Activated T-helper 1 cell treated with Interleukin-2 at 50 U/mL for 16 hours (primary cell): ENCODE measurements at regions not wholly inside any gene's neighbourhood (a gene's known extent, or its start where the extent isn't known, plus 50 kb on each side); places are given as distances from the start of the nearest gene placed in this dataset.

Experiments used
- DNase-seq: peaks from one replicate; pipeline ENCODE4 v3.0.0-alpha.2; 2020; ENCODE audit warnings: low read depth

DNA sequence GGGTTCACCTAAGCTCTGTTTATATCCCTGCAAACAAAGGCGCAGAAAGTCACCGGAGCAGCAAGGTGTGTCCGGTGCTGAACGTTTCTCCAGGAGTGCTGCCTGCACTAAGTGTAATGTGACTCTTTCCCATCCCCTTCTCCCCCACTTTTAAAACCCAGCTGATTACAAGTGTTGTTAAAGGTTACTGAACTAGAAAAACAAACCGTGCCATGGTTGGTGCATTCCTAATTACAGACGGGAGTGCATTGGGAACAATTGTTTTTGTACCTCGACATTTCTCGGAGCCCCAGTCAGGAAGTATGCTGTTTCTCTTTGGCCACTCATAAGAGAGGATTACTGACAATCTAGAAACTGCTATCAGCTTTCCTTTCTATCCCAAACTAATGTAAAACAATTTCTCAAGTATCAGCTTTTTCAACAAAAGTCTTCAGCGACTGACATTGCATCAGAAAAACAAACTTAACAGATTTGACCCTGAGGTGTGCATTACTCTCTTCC is 441.0 kb upstream of the SALL1 start:
- no peak for DNase-seq

DNA sequence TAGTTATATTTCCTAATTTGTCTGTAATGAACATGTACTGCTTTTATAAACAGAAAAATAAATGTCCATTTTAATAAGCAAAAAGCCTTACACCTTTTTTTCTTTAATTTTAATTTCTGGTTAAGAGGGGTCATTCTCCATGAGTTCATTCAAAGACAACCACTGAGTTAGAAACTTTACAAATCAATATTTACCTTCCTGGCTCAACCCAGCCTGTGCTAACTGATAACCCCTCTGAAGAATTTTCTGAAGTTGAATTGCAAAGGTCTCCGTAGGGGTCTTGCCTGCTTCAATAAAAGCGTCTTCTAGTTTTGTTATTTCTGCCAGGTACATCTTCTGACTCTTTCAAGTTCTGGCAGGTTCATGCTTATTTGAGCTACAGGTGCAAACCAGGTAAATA is 440.4 kb upstream of the SALL1 start:
- DNase-seq = no peak

DNA sequence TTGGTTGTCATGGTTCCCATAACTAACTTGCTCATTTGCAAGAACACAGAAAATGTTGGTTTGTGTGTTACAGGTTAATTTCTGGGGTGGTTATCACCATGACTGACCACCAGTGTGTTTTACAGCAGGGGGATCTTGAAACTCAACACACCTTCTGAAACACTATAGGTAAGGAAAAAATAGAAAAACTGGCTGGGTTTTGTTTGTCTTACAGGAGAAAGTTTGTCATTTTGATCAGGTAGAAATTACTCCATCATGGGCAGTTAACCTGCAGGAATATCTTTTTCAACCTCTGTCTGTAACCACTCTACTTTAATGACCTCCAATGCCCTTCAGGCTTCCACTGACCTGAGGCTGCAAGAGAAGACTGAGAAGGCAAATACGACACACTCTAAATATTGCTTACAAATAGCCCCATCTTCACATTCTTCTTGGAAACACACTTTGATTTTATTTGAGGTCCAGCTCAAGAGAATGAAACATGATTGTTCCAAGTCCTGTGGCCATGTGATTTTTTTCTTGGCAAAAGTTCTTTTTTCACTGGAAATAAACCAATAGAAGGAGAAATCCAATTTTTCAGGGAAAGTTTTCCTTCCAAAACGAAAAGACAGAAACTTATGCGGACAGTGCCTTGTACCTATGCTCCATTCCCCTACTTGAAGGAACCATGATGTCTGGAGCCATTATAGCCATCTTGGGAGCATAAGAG is 428.7 kb upstream of the SALL1 start:
- no peak for DNase-seq

DNA sequence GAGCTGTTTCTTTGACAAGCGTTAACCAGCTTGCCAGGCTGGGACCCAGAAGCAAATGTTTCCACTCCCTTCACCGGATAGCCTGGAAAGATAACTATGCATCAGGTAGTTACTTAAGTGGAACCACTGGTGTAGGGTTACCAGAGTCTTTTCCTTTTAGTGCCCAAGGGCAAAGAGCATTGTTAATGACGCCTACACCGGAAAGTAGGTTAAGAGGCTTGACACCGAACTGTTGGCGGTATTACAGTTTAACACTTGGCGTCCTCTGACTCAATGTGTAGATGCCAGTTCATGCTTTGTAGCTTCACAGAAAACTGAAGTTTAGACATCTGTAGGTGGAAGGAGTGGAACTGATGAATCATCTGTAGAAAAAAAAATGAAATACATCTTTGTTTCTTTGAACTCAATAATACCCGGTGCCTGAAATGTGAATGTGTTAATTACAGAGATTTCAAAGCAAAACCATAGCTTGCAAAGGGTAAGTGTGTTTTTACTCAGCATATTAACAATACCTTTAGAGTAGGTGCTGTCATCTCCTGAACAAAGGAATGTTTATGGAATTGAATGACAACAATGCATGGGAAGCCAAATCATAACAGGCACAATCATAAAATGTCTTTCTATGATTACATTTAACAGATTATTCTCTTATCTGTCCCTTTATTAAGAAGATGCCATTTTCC is 426.7 kb upstream of the SALL1 start:
- DNase-seq = no peak

DNA sequence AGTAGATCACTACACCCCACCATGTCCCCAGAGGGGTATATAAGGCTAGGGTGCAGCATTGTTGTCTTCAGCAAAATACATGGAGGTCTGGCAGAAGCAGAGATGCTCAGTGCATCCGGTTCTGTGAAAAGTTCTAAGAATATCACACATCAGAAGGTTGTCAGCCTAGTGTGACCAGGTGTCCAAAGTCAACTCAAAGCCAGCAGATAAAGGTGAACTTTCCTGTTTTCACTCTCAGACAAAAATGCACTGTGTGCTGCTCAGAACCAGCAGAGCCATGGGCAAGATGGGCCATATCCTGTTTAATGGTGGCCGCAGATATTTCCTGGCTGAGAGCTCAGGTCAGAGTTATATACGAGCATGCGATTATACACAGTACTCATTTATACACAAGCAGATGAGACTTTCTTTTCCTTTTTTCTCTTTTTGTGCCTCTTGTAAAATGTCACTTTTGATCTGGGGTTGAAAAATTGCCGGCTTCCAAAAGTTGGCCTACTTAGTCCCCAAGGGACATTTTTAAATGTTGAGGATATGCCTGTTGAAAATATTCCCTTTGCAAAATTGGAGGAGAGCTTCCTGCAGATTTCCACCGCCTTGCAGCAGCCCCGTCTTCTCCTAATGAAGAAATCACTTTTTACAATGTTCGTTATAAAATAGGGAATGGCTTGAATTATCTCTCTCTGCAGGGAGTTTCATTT is 425.6 kb upstream of the SALL1 start:
- no peak for DNase-seq

DNA sequence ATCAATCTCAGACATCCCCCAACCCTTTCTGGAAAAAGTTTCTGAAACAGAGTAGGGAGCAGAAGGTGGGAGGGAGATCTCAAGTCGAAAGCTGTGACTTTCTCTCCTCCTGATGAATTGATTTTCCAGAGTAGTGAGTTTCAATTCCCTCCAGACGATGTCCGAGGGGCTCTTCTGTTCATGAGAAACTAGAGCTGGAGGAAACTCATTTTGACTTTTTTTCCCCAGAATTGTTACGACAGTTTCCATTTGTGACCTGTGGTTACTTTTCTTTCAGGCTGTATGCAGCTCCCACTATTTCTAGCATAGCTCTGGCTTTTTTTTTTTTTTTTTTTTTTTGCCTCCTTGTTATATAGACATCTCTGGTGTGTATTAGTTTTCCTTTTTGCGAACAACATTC is 422.1 kb upstream of the SALL1 start:
- no peak for DNase-seq

DNA sequence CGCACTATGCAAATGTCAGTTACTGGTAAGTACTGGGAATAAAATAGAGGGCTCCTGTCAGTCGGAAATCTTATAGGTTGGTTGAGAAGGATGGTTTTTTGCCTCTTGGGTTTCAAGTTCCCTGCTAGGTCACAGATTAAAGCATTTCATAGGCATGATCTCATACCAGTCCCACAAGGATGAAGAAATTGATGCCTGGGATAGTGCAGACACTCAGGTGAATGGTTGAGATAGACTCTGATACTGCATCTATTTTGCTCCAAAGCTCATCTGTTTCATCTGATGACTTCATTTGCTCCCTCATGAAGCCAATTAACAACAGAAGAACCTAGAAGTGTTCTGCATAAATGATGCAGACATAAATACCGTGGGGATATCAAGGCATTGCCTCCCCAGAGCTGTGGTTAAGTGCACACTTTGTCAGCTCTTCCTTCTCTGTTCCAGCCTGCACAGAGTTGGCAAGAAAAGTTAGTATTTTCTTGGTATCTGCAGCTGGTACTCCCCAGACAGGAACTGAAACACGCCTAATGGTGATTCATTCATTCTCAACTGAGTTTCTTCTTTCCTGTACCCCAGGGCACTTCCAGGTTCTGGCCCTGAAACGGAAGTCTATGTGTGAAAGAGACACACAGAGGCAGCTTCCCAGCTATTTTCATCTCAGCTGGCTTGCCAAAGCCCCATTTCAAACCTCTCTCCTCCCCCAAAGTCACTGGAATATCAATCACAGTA is 418.3 kb upstream of the SALL1 start:
- no peak for DNase-seq

DNA sequence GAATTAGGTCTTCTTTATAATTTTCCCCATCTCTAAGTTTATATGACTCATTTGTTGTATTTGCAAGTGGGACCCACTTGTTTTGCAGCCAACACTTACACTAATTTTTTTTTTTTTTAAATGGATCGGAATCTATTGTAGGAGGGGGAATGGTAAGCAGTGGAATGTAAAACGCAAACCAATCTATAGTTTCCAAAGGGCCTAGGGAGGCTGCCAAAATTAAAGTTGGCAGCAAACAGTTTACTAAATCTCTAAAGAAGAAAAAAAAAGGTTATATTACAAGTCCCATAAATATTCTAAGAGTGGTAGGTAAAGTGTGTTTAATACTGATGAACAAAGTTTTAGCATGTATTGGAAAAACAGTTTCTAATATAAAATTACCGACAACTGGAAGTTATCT is 416.8 kb upstream of the SALL1 start:
- DNase-seq = no peak

DNA sequence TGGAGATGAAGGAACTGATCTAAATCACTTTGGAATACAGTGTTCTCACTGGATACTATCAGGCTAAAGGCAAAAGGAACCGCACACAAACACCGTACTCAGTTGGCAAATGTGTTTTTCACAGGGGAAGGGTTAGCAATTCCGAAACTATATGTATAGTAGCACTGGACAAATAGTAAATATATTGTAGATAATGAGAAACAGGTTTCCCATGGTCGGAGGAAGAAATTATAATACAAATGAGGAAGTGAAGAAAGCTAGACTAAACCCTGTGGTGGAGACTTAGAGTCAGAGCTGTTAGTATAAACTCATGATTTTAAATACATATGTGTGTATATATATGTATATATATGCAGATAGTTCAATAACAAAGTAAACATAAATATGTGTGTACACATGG is 414.1 kb upstream of the SALL1 start:
- no peak for DNase-seq

DNA sequence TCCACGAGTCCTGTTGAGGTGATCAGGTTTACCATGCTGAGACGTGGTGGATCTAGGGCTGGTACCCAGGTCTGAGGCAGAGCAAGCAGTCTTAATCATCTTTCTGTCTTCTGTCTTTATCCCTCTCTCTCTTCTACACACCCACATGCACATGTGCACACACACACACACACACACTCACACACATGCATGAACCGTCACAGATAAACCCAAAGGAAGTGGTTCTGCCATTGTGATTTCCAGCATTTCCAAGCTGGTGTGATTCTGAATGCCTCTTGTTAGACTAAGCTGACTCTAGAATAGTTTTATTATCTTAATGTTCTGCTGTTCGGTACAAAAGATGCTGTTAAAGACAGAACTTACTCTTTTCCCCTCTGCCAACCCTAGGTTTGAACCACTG is 411.8 kb upstream of the SALL1 start:
- no peak for DNase-seq

DNA sequence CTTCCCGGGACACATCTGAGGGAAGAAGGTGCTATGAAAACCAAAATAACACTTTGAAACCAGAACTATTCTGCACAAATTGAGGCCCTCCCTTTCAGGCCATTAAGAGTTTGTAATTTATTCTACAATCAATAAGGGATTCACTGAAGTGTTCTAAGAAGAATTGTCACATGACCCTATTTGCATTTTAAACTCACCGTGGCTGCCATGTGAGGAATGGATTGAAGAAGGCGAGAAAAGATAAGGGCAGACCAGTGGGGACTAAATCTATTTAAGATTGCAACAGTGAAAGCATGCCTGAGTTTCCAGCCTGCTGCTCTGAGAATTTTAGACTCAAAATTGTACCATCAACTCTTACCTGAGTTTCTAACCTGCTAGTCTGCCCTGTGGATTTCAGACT is 408.8 kb upstream of the SALL1 start:
- DNase-seq = no peak

DNA sequence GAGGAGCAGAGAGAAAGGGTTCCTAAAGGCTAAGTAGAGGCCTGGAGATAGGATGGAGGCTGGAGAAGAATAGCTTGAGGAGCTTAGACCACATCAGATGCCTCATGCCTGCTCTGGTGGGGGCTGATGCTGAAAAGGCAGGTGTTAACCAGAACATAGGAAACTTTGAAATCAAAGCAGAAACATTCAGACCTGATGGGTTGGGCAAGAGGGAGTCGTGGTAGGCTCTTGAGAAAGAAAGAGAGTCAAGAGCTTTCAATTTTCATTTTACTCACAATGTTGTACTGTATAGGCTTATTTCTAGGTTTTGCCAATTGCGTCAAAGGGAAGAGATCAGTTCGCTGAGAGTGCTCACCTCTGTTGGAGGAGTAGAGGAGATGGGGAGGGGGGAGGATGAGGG is 406.6 kb upstream of the SALL1 start:
- DNase-seq = no peak

DNA sequence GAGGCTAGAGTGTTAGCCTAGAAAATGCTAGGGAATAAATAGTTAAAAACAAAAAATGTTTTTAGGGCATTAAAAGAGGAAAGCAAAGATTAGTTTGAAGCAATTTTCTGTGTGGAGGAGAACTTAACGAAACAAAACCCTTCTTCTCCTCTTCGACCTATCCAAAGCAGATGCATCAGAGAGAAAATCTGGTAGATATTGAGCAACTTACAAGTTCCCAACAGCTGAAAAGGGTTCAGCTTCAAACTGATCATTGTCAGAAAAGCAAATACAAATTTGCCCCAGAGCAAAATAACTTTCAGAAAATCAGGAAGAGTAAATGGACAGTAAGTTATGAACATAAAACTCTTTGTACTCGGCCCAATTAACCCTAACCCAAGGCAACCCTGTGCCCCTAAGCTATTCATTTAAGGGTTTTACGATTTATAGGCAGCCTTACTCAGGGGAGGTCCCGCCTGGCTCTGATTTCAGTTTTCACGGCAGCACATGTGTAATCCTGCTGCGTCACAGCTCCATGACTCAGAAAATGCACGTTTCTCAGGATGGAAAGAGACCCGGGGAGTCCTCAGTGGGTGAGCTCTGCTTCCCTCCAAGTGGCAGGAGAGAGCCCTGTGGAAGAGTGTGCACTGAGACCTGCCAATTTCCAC is 405.7 kb upstream of the SALL1 start:
- DNase-seq = no peak

DNA sequence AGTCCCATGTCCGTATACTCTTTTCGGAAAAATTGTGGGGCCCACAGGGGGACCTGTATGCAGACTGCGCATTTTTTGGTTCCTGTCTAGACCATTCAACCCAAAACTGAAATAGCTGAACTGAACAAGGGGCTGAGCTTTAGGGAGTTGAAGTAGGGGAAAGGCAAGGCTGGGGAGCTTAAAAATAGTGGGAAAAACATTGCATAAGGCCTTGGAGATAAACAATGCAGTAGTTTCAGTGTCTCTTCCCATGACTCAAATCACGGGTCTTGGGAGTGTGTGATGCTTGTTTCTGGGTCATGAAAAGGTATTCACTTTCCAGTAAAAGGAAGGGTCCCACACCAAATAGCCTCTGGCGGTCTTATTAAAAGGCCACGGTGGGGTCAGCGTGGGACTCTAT is 402.8 kb upstream of the SALL1 start:
- DNase-seq = no peak

DNA sequence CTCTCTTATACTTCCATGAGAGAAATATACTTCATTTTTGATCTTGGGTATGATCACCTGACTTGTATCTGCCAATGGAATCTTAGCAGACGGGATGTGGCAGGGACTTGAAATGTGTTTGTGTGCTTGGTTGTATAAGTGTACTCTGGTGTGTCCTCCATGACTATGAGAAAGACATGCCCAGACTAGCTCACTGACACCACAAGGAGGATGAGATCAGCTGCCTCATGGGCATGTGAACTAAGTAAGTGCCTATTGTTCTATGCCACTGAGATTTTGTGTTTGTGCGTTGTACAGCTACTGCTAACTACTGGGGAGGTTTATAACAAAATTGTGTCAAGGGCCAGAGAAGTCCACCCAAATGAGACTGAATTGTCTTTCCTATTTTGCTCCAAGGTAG is 402.2 kb upstream of the SALL1 start:
- DNase-seq = no peak

DNA sequence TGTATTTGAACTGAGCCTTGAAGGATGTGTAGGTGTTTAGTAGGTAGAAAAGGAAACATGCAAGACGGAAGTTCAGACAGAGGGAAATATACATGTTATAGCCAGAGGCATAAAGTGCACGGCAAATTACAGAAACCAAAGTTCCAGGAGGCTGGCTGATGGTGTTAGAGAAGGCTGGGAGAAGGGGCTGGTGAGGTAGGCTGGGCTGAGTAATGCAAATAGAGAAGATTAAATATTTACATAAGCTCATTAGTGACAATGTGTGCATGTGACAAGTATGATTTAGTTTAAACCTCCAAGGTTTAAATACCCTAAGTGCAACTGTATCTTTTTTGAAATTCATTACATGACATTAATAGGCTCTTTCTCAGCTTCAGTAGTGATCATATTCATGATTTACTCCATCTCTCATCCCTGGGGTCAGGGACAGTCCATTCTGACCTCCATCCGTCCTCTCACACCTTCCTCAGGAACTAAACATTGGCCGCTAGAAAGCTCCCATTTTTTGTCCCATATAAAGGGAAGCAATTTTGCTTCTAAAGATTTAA is 399.8 kb upstream of the SALL1 start:
- DNase-seq = no peak

DNA sequence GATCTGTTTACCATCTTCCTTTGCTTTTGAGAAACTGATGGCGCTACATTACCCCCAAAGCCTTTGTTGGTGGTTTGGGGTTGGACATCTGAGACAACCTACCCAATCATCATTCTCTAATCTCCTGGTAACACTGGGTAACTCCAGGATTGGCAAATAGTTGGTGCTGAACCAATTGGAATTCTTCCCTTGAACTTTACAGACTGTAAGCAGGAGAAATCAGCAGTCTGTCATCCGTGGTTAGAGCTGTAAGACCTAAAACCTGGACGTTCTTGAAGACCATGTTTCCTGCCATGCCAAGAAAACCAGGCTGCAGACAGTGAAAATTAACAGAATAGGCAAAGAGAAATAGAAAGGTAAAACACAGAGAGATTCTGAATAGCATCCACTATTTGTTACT is 398.8 kb upstream of the SALL1 start:
- no peak for DNase-seq

DNA sequence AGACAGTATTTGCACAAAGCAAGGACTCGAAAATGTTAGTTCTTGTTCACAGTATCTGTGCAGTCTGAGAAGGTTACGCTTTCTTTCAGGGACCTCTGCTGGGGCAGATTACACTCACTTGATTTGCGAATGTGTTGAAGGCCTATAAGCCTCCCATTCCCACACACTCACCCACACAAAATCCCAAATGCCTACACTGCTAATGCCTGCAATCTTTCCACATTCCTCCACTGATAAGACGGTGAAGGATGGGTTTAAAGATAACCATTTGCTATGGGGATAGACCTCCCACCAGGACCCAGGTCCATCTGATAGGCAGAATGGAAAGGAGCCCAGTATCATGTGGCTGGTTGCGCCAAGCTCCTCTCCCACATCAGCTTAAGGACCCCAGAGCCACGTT is 394.9 kb upstream of the SALL1 start:
- DNase-seq = no peak

DNA sequence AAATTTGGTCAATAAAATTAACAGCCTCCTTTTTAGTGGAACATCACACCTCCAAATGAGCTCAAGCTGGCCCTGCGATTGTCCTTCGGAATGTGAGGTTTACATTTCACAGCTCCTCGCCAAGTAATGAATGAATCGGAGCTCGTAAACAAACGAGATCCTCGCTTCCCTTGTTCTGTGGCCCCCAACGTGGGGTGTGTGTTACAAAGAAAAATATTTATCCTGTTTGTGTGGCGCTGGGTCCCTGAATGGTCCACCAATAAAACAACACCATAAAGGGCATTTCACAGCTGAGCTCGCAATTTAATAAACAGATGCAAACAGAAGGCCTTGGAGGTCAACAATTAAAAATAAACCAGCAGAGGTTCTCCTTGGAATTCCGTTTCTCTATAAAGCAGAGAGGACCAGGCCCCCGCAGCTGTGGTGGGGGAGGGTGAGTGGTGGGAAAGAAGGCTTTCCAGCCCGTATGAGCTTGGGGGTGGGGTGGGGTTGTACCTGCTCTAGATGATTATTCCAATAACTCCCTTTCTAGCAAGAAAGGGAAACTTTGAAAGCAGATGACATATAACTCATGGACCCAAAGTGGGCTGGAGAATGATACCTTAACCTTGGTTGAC is 393.9 kb upstream of the SALL1 start:
- no peak for DNase-seq

DNA sequence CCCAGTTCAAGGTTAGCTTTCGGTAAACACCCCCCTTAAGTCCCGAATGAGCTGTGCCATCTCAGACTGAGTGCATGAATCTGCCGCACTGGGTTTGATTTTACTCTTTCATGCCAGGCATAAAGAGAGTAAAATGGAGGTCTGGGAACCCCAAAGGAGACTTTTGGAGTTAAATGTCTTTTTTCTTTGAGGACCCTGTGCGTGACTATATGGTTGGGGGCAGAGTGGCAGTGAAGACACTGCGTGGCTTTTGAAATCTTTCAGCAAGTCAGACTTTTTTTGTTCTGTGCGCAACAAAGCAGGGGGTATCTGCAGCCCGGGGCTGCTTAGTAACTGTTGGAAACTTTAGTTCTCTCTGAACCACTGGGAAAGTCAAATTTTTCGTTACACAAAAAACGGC is 392.9 kb upstream of the SALL1 start:
- no peak for DNase-seq
